GM23338 (cell line): ENCODE measurements at regions not wholly inside any gene's neighbourhood (a gene's known extent, or its start where the extent isn't known, plus 50 kb on each side); places are given as distances from the start of the nearest gene placed in this dataset.

ENCODE experiments used
- ATAC-seq: fragments of 200-7000 bp; cut with Tn5 transposase; 3 replicates; pipeline ENCODE4 v1.9.1; 2020
- DNase-seq: peaks from one replicate; pipeline ENCODE4 v3.0.0-alpha.2; 2015; ENCODE audit warnings: low spot score
- H2AFZ ChIP-seq: fragments of 200-600 bp; sonication (generic); 2 replicates; pipeline ENCODE4 v1.8.0; 2016; ENCODE audit warnings: antibody characterized with exemption, mild to moderate bottlenecking, moderate library complexity
- H3F3A ChIP-seq: fragments of 200-600 bp; sonication (generic); replicated peaks from 2 replicates; pipeline ENCODE4 v1.8.0; 2017; ENCODE audit warnings: antibody characterized with exemption, mixed run types, low read depth
- H3K27ac ChIP-seq: fragments of 200-600 bp; sonication (generic); 2 replicates; pipeline ENCODE4 v1.6.1; 2016; ENCODE audit warnings: low read depth
- H3K27me3 ChIP-seq: fragments of 200-600 bp; sonication (generic); 2 replicates; pipeline ENCODE4 v1.8.0; 2016; ENCODE audit warnings: mild to moderate bottlenecking, mixed run types, moderate library complexity; ENCODE audit not compliant: insufficient read depth
- H3K36me3 ChIP-seq: fragments of 200-600 bp; sonication (generic); 2 replicates; pipeline ENCODE4 v1.8.0; 2016; ENCODE audit warnings: mild to moderate bottlenecking; ENCODE audit not compliant: insufficient read depth
- H3K4me1 ChIP-seq: fragments of 200-600 bp; sonication (generic); 2 replicates; pipeline ENCODE4 v1.8.0; 2016; ENCODE audit warnings: mild to moderate bottlenecking, moderate library complexity; ENCODE audit not compliant: insufficient read depth
- H3K4me2 ChIP-seq: fragments of 200-600 bp; sonication (generic); 2 replicates; pipeline ENCODE4 v1.7.1; 2017; ENCODE audit warnings: mixed run types
- H3K4me3 ChIP-seq: fragments of 200-600 bp; sonication (generic); 2 replicates; pipeline ENCODE4 v1.6.1; 2016; ENCODE audit warnings: mixed run types
- H3K79me2 ChIP-seq: fragments of 200-600 bp; sonication (generic); replicated peaks from 2 replicates; pipeline ENCODE4 v1.8.0; 2017; ENCODE audit warnings: mild to moderate bottlenecking; ENCODE audit not compliant: insufficient read depth
- H3K9me2 ChIP-seq: fragments of 200-600 bp; sonication (generic); 2 replicates; pipeline ENCODE4 v1.8.0; 2017; ENCODE audit not compliant: insufficient read depth
- H4K20me1 ChIP-seq: fragments of 200-600 bp; sonication (generic); replicated peaks from 2 replicates; pipeline ENCODE4 v1.8.0; 2017; ENCODE audit warnings: mild to moderate bottlenecking; ENCODE audit not compliant: insufficient read depth
- H3K27ac Mint-ChIP-seq: 2 replicates; pipeline ENCODE4 v1.8.0; 2020; ENCODE audit warnings: inconsistent platforms, mild to moderate bottlenecking, moderate library complexity, mixed read lengths
- H3K27me3 Mint-ChIP-seq: 3 replicates; pipeline ENCODE4 v1.8.0; 2022; ENCODE audit warnings: low read depth, mild to moderate bottlenecking, moderate library complexity, mixed read lengths, inconsistent platforms; ENCODE audit not compliant: insufficient read depth, poor library complexity
- H3K36me3 Mint-ChIP-seq: 3 replicates; pipeline ENCODE4 v1.8.0; 2021; ENCODE audit warnings: low read depth, mild to moderate bottlenecking, inconsistent platforms, moderate library complexity, mixed read lengths
- H3K4me1 Mint-ChIP-seq: 3 replicates; pipeline ENCODE4 v1.8.0; 2020; ENCODE audit warnings: mild to moderate bottlenecking, inconsistent platforms, mixed read lengths
- H3K4me3 Mint-ChIP-seq: 3 replicates; pipeline ENCODE4 v1.8.0; 2021; ENCODE audit warnings: moderate library complexity, mild to moderate bottlenecking, inconsistent platforms, mixed read lengths
- H3K9me3 Mint-ChIP-seq: 3 replicates; pipeline ENCODE4 v1.8.0; 2020; ENCODE audit warnings: moderate library complexity, mild to moderate bottlenecking, inconsistent platforms, mixed read lengths
- CTCF ChIP-seq, 2 experiments: fragments of 200-600 bp in 1 of 2; sonication (generic) in 1 of 2; conservative IDR thresholded peaks; 2 replicates each; pipeline versions ENCODE4 v1.5.1 to v1.6.1; 2016 to 2017; ENCODE audit warnings: antibody characterized with exemption in 2 of 2, low read depth in 2 of 2, mild to moderate bottlenecking in 2 of 2, moderate library complexity in 1 of 2
- ETS1 ChIP-seq: IDR thresholded peaks from 2 replicates; pipeline ENCODE4 v1.6.1; 2016; ENCODE audit warnings: antibody characterized with exemption
- JUNB ChIP-seq: IDR thresholded peaks from one replicate; pipeline ENCODE4 v1.6.1; 2016; ENCODE audit warnings: antibody characterized with exemption; ENCODE audit not compliant: unreplicated experiment
- POLR2AphosphoS5 ChIP-seq: IDR thresholded peaks from 2 replicates; pipeline ENCODE4 v1.6.1; 2016; ENCODE audit warnings: antibody characterized with exemption, low read depth
- REST ChIP-seq: IDR thresholded peaks from one replicate; pipeline ENCODE4 v1.6.1; 2018; ENCODE audit warnings: antibody characterized with exemption; ENCODE audit not compliant: unreplicated experiment
- STAT1 ChIP-seq: IDR thresholded peaks from one replicate; pipeline ENCODE4 v1.6.1; 2016; ENCODE audit warnings: antibody characterized with exemption; ENCODE audit not compliant: unreplicated experiment
- ZNF114 ChIP-seq: fragments of 250-450 bp; sonication (Bioruptor Pico); IDR thresholded peaks from 2 replicates; pipeline ENCODE4 v1.5.0; 2020; ENCODE audit warnings: mild to moderate bottlenecking, moderate library complexity
- ZNF331 ChIP-seq: fragments of 250-450 bp; sonication (Bioruptor Pico); IDR thresholded peaks from 2 replicates; pipeline ENCODE4 v1.5.0; 2020; ENCODE audit warnings: low read depth, mild to moderate bottlenecking, moderate library complexity
- ZNF462 ChIP-seq: fragments of 250-450 bp; sonication (Bioruptor Pico); IDR thresholded peaks from 2 replicates; pipeline ENCODE4 v1.5.0; 2020; ENCODE audit warnings: mild to moderate bottlenecking, moderate library complexity

- TF ChIP-seq ZNF462 = no peak
- TF ChIP-seq CTCF (conservative IDR thresholded peaks at IDR 0.05; ENCODE audit: low read depth in 2 of 2) = no peak
- TF ChIP-seq ZNF114 (CRISPR knock-in tag) = no peak
- no peak for TF ChIP-seq STAT1
These were observed 301.2 kb upstream of the BMP2 start (continued) for GRCh38 chr20:6466075-6466810.

GRCh38 chr20:6450841-6451240, 316.6 kb upstream of the BMP2 start:
- Histone ChIP-seq H3K4me3 (no peak overlapping the region), H3K4me1 (no peaks in the 10 kb centered on the region), H3K79me2 (no peaks in the 10 kb centered on the region), H2AFZ (no peak overlapping the region), H3K36me3 (no peaks in the 10 kb centered on the region), H3K4me2 (no peak overlapping the region), H4K20me1 (no peaks in the 10 kb centered on the region), H3F3A (no peaks in the 10 kb centered on the region), H3K27ac (no peak overlapping the region), H3K9me2 (0 out of 2 replicates have a peak, but pooled peaks cover 9% of the 10 kb centered on the region), H3K27me3 (no peaks in the 10 kb centered on the region)
- Mint-ChIP-seq H3K27me3 (no peaks in the 10 kb centered on the region), H3K9me3 (no peaks in the 10 kb centered on the region; the same call in 2 of the 3 replicates), H3K27ac (no peak overlapping the region), H3K4me1 (no peaks in the 10 kb centered on the region), H3K4me3 (no peak overlapping the region), H3K36me3 (no peaks in the 10 kb centered on the region)
- ATAC-seq (no peak), DNase-seq (no peak)
- no peak for TF ChIP-seq ZNF331 (CRISPR knock-in tag)
- no peak for TF ChIP-seq CTCF (conservative IDR thresholded peaks at IDR 0.05; ENCODE audit: low read depth in 2 of 2)
- no peak for TF ChIP-seq POLR2AphosphoS5
- TF ChIP-seq ZNF114 (CRISPR knock-in tag) = no peak
- no peak for TF ChIP-seq REST
- no peak for TF ChIP-seq ETS1
- TF ChIP-seq JUNB = no peak
